HG03342 (cell line): ENCODE measurements at regions not wholly inside any gene's neighbourhood (a gene's known extent, or its start where the extent isn't known, plus 50 kb on each side); places are given as distances from the start of the nearest gene placed in this dataset.
"Not testable (repeated sequence)": the region's sequence is repeated elsewhere in the genome, so short reads cannot be mapped to it uniquely, and the experiment has no call there.

Experiments used
- ATAC-seq: cut with Tn5 transposase; IDR thresholded peaks from one replicate; pipeline ENCODE4 v1.9.1; 2021; ENCODE audit warnings: mild to moderate bottlenecking, moderate library complexity; ENCODE audit not compliant: unreplicated experiment

GRCh38 chr2:84223191-84223590 is 235.9 kb downstream of the SUCLG1 start:
- ATAC-seq = no peak

- not testable (repeated sequence) for ATAC-seq
Observed at GRCh38 chr2:84221102-84221501, 238.0 kb downstream of the SUCLG1 start.

DNA sequence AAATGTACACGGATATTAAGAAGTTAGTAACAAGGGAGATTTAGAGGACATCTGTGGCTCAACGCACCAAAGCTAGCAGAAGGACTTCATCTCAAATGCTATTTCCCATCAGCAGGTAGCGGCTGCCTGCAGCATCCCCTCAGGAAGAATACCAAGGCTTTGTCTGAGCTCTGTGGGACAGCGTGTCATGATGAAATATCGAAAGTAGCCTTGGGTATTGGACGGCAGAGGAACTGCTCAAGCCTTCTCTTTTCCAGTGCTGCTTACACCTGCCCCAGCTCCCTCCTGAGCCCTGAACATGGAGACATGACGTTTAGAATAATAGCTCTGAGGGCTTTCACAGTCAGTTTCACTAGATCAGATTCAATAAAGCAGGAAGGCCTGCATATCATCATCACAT is 241.6 kb downstream of the SUCLG1 start:
- ATAC-seq = no peak

DNA sequence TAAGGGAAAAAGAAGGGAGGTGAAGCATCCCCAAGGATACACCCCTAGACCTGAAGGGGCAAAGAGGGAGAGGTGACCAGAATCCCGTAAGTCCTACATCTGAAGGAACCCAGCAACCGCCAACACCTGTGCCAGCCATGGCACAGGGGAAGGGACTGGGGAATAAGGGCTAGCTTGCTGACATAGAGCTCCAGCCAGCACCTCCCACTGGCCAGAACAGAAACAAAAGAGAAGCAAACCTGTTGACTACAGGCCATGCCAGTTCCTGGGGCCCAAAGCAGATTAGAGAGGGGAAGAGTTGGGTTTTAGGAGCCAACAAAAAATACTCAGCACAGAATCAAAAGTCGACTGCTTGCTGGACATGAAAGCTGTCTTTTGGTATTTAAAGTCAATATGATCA is 244.6 kb downstream of the SUCLG1 start:
- ATAC-seq = no peak

- ATAC-seq = peak; percentile 78
Observed at GRCh38 chr2:84212611-84213314, 246.3 kb downstream of the SUCLG1 start.

DNA sequence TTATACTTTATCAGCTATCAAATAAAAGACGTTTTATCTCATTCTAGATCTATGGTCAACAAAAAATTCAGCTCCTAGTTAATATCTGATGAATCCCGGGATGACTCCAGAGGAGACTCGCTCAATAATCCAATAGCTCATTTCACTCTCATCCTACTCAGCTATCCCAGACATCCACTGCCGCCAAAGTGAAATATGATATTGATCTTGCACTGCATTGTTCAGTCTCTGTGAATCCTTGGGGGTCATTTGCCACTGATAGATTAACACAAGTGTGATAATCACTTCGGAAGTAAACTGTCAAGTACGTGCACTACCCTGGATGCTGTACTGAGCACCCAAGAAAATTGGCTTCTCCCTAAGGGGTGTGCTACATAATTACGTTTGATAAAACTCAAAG is 249.1 kb downstream of the SUCLG1 start:
- ATAC-seq = no peak

GRCh38 chr2:84204995-84205394 is 254.1 kb downstream of the SUCLG1 start:
- ATAC-seq = no peak

- no peak for ATAC-seq
Observed at GRCh38 chr2:84202166-84202565, 256.9 kb downstream of the SUCLG1 start.

GRCh38 chr2:84201158-84201557 is 257.9 kb downstream of the SUCLG1 start:
- no peak for ATAC-seq

GRCh38 chr2:84197901-84198300 is 261.2 kb downstream of the SUCLG1 start:
- ATAC-seq = no peak

GRCh38 chr2:84194949-84195644 is 264.0 kb downstream of the SUCLG1 start:
- no peak for ATAC-seq

DNA sequence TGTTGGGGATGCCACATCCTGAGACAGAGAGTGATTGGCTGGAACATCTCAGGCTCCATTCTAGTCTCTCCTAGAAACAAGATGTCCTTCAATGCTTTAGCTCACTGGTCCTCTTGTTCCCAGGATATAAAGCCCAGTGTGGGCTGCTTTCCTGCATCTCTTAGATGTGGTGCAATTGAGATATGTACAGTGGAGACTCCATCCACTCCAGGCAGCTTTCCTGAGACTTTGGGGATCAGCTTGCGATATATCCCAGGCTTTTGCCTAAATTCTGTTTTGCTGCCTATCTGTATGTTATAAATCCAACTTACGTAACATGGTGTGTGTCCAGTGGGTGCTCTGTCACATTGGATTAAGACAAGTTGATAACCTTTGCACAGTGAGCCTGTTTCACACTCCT is 264.9 kb downstream of the SUCLG1 start:
- no peak for ATAC-seq

DNA sequence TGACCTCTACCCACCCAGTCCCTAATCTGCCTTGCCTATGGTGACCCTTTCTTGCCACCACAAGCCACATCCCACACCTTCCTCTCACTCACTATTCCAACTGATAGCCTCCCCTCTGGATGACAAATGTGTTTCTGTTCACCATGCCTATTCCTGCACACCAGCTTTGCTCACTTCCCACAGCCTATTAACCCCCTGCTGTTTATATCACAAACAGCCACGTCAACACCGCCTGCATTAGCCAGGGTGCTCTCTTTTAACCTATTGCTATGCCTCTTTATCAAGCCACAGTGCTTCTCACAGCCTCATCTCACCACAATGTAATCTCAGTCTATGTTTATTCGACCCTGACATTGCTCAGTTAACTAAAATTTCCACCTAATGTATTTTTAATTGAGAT is 271.8 kb downstream of the SUCLG1 start:
- no peak for ATAC-seq

GRCh38 chr2:84181927-84182326 is 277.2 kb downstream of the SUCLG1 start:
- ATAC-seq = no peak

GRCh38 chr2:84177733-84178132 is 281.3 kb downstream of the SUCLG1 start:
- no peak for ATAC-seq

GRCh38 chr2:84175970-84176369 is 283.1 kb downstream of the SUCLG1 start:
- ATAC-seq = no peak

GRCh38 chr2:84175340-84175739 is 283.7 kb downstream of the SUCLG1 start:
- ATAC-seq = no peak

DNA sequence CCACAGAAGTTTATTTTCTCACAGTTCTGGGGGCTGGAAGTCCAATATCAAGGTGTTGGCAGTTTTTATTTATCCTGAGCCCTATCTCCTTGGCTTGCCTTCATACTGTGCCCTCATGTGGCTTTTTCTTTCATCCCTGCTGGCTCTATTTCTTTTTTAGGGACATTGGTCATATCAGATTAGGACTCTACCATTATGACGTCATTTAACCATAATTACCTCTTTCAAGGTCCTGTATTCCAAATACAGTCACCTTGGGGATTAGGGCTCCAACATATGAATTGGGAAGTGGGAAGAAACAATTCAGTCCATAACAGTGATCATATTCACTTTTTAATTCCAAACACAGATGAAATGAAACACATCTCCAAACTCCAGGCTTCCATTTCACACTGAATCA is 286.0 kb downstream of the SUCLG1 start:
- ATAC-seq = no peak

GRCh38 chr2:84170979-84171378 is 288.1 kb downstream of the SUCLG1 start:
- no peak for ATAC-seq

GRCh38 chr2:84169871-84170270 is 289.2 kb downstream of the SUCLG1 start:
- ATAC-seq = no peak

GRCh38 chr2:84168552-84168951 is 290.5 kb downstream of the SUCLG1 start:
- ATAC-seq = not testable (repeated sequence)

GRCh38 chr2:84165256-84165655 is 293.8 kb downstream of the SUCLG1 start:
- no peak for ATAC-seq

GRCh38 chr2:84160453-84160852 is 298.6 kb downstream of the SUCLG1 start:
- ATAC-seq = no peak
